Vagina (tissue), 2 donors: ENCODE measurements at regions not wholly inside any gene's neighbourhood (a gene's known extent, or its start where the extent isn't known, plus 50 kb on each side); places are given as distances from the start of the nearest gene placed in this dataset.

Experiments
- POLR2A ChIP-seq, 2 donors: fragments of 450-650 bp; IDR thresholded peaks; one replicate each; pipeline ENCODE4 v1.6.1; 2017; ENCODE audit warnings: antibody characterized with exemption in 2 of 2, mild to moderate bottlenecking in 2 of 2, moderate library complexity in 2 of 2
- TF ChIP-seq, protein P1 (sequence below), 3 experiments: fragments of 450-650 bp in 2 of 3; fragments of 200-600 bp in 1 of 3; sonication (generic) in 1 of 3; IDR thresholded peaks; one replicate each; pipeline ENCODE4 v1.5.1; 2017 to 2019; ENCODE audit warnings: antibody characterized with exemption in 3 of 3, mild to moderate bottlenecking in 2 of 3, moderate library complexity in 2 of 3

DNA sequence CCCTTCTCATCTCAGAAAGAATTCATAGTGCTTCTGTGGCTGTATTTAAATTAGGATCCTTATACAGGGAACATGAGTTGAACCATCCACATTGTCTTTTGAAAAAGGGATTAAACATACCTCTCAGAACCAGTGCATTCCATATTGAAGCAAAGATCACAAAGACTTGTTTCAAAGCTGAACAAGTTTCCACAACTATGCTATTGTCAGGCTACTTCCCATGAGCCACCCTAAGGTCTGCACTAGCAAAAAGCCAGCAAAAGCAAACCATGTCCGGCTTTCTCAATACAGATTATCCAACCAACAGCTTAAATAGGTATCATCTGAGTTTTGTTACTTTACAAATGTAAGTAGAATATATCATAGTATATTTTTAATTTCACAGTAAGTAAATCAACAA is 78.1 kb downstream of the SCG2 start:
- TF ChIP-seq POLR2A (IDR thresholded peaks at IDR 0.05): no peak
- TF ChIP-seq, protein P1, sequence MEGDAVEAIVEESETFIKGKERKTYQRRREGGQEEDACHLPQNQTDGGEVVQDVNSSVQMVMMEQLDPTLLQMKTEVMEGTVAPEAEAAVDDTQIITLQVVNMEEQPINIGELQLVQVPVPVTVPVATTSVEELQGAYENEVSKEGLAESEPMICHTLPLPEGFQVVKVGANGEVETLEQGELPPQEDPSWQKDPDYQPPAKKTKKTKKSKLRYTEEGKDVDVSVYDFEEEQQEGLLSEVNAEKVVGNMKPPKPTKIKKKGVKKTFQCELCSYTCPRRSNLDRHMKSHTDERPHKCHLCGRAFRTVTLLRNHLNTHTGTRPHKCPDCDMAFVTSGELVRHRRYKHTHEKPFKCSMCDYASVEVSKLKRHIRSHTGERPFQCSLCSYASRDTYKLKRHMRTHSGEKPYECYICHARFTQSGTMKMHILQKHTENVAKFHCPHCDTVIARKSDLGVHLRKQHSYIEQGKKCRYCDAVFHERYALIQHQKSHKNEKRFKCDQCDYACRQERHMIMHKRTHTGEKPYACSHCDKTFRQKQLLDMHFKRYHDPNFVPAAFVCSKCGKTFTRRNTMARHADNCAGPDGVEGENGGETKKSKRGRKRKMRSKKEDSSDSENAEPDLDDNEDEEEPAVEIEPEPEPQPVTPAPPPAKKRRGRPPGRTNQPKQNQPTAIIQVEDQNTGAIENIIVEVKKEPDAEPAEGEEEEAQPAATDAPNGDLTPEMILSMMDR (IDR thresholded peaks at IDR 0.05): no peak
